NT2/D1 (cell line): ENCODE measurements at regions not wholly inside any gene's neighbourhood (a gene's known extent, or its start where the extent isn't known, plus 50 kb on each side); places are given as distances from the start of the nearest gene placed in this dataset.

Source experiments
- SUZ12 ChIP-seq: IDR thresholded peaks from 2 replicates; pipeline ENCODE4 v1.6.1; 2011; ENCODE audit not compliant: insufficient read length, insufficient read depth; ENCODE audit errors: extremely low read depth
- YY1 ChIP-seq: IDR thresholded peaks from 2 replicates; pipeline ENCODE4 v1.6.1; 2011; ENCODE audit not compliant: insufficient read length, insufficient read depth
- ZNF274 ChIP-seq: IDR thresholded peaks from 2 replicates; pipeline ENCODE4 v1.6.1; 2011; ENCODE audit warnings: mild to moderate bottlenecking, low read depth, low read length

DNA sequence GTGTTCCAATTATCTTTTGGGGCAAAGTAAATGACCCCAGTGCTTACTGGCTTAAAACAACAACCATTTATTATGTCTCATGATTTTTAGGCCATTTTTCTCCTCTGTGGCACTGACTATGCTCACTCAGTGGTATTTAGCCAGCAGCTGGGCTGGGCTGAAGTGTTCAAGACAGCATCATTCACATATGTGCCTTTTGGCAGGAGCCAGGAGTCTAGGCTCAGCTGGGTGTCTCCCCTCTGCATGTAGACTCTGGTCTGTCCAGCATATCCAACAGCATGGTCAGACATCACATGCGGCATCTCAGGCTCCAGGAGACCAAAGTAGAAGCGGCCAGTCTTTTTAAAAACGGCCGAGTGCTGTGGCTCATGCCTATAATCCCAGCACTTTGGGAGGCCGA, 120.3 kb upstream of the TOP1 start:
- TF ChIP-seq YY1 (no peak), ZNF274 (no peak), SUZ12 (no peak)
